ENCODE measurements at regions not wholly inside any gene's neighbourhood (a gene's known extent, or its start where the extent isn't known, plus 50 kb on each side); places are given as distances from the start of the nearest gene placed in this dataset.
A peak's percentile ranks its signal among the peaks of the same experiment; 100 is the strongest.
"Not testable (repeated sequence)": the region's sequence is repeated elsewhere in the genome, so short reads cannot be mapped to it uniquely, and the experiment has no call there.

DNA sequence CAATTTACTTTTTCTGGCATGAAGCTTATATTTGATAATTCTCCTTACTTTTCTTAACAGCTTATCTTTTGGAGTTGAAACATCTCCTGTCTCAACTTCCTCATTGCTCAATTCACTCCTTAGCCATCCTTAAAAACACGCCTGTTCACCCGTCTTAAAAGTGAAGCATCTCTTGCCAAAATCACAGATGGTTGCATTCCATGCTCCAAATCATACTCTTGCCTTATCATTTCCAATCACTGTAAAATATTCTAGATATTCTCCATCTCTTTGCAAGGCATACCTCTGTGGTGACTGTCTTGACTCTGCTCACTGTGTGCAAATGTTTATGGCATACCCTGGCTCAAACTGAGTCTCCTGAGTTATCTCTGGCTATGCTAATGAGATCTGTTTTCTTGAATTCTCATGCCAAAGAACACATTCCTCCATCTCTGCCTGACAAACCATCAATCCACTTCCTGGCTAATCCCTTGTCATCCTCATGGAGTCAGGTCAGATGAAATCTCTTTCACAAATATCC, 1393.3 kb downstream of the CDY2B start:
- peak; percentile 7 for DNase-seq (ENCODE audit: low read depth)

DNA sequence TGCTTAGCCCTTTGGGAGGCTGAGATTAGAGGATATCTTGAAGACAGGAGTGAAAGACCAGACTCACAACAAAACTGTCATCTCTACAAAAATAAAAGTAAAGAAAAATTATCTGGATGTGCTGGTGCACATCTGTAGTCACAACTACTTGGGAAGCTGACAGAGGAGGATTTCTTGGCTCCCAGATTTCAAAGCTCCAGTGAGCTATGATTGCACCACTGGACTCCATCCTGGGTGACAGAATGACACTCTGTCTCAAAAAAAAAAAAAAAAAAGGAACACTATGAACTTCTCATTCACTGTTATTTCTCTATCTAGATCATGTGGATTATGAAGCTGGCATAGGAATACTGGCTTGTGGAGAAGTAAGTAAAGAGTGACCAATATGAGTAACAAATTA, 1400.0 kb downstream of the CDY2B start:
- DNase-seq (ENCODE audit: low read depth) = no peak

DNA sequence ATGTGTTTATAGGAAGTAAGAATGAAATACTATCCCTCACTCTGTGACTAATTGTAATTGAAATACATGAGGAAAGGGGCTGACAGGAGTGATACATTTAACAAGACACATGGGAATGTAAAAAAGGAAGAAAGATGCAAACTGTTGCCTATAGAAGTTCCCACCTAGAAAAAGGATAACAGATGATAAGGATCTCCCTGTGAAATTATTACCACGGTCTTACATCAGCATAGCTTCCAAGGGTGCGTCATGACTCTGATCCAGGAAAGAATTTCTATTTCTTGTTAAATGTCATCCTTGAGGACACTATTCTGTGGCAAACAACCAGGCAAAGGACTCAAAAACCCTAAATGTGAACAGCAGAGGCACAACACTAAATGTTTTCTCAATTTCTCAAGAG, 1406.0 kb downstream of the CDY2B start:
- DNase-seq (ENCODE audit: low read depth) = no peak

DNA sequence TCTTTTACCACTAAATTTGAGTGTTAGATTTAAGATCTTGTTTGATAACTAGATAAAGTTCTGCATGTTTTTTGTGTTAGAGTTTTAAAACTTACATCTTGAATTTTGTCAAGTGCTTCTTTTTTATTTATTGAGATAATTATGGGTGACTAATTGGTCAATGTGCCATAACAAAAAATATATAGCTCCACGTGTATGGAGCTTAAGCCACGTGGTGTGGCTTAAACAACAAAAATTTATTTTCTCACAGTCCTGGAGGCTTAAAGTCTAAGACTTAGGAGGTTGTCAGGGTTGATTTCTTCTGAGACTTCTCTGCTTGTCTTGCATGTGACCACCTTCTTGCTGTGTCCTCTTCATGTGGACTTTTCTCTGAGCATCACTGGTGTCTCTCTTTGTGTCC, 1425.2 kb downstream of the CDY2B start:
- DNase-seq (ENCODE audit: low read depth) = no peak

DNA sequence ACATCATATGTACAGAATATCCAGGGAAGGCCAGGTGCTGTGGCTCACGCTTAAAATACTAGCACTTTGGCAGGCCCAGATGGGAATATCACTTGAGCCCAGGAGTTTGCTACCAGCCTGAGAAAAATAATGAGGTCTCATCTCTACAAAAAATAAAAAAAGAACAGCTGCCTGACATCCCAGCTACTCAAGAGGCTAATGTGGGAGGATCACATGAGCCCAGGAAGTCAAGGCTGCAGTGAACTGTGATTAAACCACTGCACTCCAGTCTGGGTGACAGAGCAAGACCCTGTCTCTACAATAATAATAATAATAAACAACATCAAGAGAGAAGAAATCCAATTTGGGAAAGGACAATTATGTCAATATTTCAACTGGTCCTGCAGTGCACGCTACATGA, 1433.9 kb downstream of the CDY2B start:
- no peak for DNase-seq (ENCODE audit: low read depth)

DNA sequence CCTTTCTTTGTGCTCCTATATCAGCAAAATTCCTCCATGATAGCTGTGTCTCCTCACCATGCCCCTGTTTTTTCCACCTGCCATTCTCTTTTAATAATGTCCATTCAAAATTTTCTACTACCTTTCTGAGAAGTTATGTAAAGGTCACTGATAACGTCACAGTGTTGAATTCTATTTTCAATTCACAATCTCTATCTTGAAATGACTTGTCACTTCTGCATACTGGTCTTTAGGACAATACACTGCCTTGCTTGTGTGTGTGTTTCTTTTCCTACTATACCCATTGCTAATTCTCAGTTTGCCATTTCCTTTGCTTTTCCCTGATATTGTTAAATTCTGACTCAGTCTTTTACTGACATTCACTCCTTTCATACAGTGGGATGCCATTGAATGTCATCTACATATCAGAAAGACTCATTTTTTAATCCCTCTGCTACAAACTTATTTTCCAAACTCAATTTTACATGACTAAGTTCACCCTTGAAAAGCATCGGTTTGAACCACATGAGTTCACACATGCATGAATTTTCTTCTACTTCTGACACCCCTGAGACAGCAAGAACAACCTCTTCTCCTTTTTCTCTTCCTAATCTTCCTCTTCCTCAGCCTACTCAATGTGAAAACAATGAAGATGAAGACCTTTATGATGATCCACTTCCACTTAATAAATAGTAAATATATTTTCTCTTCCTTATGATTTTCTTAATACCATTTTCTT, 1470.7 kb downstream of the CDY2B start:
- DNase-seq (ENCODE audit: low read depth) = not testable (repeated sequence)

DNA sequence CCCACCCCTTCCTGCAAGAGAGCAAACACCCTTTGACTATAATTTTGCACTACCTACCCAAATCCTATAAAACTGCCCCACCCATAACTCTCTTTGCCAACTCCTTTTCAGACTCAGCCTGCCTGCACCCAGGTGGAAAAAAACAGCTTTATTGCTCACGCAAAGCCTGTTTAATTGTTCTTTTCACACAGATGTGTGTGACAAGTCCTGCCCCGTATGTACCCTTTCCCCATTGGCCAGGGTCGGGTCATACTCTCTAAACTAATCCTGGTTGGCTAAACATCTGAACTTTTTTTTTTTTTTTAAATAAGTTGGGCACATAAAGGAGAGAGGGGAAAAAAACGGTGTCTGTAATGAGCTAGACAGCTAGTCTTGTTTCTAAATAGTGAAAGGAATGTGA, 1500.6 kb downstream of the CDY2B start:
- not testable (repeated sequence) for DNase-seq (ENCODE audit: low read depth)

DNA sequence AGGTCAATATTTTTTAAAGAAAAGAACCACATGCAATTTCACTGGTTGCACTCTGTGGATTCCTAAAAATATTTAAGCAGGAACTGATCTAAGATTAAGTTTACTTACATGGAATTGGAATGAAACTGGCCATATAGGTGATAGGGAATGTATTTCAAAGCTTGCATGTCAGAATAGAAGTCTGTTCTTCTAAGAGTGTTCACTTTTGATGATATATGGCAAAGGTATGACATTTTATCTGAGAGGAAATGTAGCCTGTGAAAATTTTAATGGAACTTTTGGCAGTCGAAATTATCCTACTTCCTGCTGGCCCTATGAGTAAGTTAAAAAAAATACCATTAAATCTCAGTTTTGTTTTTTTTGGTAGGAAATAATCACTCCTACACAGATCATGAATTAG, 1538.4 kb downstream of the CDY2B start:
- DNase-seq (ENCODE audit: low read depth) = not testable (repeated sequence)

DNA sequence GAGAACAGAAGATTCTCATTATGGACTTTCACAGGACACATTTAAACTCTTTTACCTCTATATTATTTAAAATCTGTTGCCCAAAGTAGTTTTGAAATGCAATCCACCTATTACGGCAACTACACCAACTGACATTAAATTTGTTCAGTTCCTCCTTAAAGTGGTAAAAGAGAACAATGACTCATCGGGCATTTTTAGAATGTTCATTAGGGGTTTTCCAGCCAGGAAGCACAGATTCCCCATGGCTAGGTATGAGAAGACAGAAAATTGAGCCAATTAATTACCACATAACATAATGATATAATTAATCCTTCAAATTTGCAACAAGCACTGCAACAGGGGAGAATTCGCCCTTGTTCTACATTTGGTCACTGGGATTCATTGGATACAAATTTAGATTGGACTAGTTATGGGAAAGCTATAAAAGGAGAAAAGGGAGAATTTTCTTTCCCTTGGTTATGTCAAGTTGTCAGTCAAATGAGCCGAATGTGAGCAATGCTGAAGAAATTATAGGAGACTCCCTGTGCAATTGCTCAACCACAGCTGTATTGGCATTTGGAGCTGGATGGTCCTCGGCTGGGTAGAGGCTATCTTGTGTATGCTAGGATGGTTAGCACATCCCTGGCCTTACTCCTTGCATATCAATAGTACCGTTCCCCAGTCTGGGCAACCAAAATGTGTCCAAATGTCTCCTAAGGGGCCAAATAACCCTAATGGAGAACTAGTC, 1549.8 kb downstream of the CDY2B start:
- not testable (repeated sequence) for DNase-seq (ENCODE audit: low read depth)

DNA sequence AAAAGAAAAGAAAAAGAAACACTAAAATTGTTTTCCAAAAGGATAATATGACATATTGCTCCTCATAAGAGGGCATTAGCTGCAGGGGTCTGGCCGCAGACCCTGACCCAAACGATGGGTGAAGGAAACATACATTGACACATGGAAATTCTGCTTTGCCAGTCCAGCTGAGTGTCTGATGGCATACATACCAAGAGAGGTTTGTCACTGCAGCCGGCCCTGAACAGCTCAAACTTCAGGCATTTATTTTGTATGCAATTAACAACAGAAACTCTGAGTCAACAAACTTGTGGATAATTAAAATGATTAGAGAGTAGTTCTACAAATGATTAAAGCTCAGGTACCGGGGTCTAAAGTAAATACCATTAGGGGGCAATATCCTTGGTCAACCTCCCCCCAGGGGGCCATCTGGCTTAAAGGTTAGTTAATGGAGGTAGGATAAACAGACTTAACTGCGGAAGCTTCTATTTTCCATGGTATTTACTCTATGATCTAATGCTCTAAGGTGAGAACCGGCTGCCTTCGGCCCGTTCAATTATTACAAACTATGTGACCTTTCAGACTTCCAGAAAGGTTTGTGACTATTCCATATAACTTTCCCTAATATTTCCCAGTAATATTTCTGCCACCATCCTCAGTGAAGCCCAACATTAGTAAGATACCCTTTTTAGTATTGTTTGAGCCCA, 1550.7 kb downstream of the CDY2B start:
- DNase-seq (ENCODE audit: low read depth) = not testable (repeated sequence)
